ENCODE measurements at regions not wholly inside any gene's neighbourhood (a gene's known extent, or its start where the extent isn't known, plus 50 kb on each side); places are given as distances from the start of the nearest gene placed in this dataset.
"Not testable (repeated sequence)": the region's sequence is repeated elsewhere in the genome, so short reads cannot be mapped to it uniquely, and the experiment has no call there.

DNA sequence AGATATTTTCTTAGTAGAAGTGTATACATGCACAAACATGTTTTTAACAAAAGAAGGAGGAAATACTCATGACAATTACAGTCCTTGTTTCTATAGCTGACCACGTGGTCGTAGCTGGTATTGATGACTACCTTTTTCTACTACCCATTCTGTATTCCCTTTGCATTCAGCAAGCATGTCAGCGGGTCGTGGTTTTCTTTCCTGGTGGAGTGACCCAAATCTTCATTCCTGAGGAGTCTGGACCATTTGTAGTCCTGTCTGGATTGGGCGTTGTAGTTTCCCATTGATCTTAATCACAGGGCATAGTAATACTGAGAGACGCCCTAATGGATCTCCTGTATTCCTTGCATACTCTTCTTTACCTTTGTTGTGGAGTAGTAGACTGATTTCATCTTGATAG is 472.1 kb upstream of the RGS6 start:
- DNase-seq (ENCODE audit: low spot score in 2 of 2) (no peak), ATAC-seq (no peak)
- Mint-ChIP-seq H3K9me3 (no peaks in the 10 kb centered on the region), H3K4me1 (peaks cover 3% of the 10 kb centered on the region), H3K4me3 (no peak overlapping the region), H3K36me3 (no peaks in the 10 kb centered on the region), H3K27ac (no peak overlapping the region)

DNA sequence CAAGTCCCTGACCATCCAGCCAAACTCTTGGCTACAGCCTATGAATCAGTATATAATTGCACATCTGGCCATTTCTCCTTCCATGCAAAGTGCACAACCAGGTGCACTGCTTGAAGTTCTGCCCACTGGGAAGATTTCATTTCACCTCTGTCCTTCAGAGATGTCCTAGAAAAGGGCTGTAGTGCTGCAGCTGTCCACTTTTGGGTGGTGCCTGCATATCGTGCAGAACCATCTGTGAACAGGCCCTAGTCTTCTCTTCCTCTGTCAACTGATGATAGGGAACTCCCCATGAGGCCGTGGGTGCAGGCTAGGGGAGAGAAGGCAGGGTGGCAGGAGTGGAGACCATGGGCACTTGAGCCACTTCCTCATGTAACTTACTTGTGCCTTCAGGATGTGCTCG is 470.6 kb upstream of the RGS6 start:
- not testable (repeated sequence) for H3K36me3 Mint-ChIP-seq; H3K9me3 Mint-ChIP-seq; H3K27ac Mint-ChIP-seq; H3K4me3 Mint-ChIP-seq; DNase-seq (ENCODE audit: low spot score in 2 of 2); H3K4me1 Mint-ChIP-seq; ATAC-seq

DNA sequence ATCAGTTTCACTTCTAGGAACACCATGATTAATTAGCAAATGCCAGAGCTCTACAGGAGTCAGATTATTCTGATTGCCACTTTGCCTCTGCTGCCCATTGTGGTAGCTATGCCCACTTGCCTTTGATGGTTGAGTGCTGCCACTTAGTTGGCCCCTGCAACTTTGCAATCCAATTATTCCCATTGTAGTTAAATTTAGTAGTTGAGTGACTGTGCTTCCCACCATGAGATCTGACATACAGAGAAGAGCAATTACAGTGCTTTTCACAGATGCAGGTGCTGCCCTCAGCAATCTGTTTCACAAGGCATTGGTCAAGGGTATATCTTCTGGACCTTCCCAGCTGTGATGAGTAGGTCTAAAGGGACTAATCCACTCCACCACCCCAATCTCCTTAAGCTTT is 468.4 kb upstream of the RGS6 start:
- ATAC-seq, result no peak
- H3K9me3 Mint-ChIP-seq, result peaks cover 4% of the 10 kb centered on the region
- H3K4me1 Mint-ChIP-seq, result peaks cover 1% of the 10 kb centered on the region

DNA sequence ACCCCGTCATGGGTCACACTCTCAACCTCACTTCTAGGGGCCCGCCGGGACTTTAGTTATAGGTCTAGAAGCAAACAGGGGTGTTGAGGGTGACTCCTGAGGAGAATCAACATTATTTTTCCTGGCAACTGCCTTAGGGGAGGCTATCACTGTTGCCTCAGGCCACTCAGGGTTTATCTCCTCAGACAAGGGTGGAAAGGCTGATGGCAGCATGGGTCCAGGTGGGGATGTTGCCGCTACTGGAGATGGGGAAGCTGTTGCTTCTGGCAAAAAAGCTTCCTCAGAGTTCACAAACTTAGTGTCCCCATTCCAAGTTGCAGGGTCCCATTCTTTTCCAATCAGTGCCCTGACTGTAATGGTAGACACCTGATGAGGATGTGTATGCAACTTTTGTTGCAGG is 467.4 kb upstream of the RGS6 start:
- no peak overlapping the region for H3K27ac Mint-ChIP-seq
- no peak for ATAC-seq
- no peak overlapping the region for H3K4me3 Mint-ChIP-seq
- peaks cover 12% of the 10 kb centered on the region for H3K4me1 Mint-ChIP-seq
- peaks cover 4% of the 10 kb centered on the region for H3K9me3 Mint-ChIP-seq
- H3K36me3 Mint-ChIP-seq, result peaks cover 3% of the 10 kb centered on the region
- no peak for DNase-seq (ENCODE audit: low spot score in 2 of 2)

More for the DNA sequence above, 468.4 kb upstream of the RGS6 start:
- H3K36me3 Mint-ChIP-seq, result no peaks in the 10 kb centered on the region
- DNase-seq (ENCODE audit: low spot score in 2 of 2), result no peak
- no peak overlapping the region for H3K4me3 Mint-ChIP-seq
- no peak overlapping the region for H3K27ac Mint-ChIP-seq

DNA sequence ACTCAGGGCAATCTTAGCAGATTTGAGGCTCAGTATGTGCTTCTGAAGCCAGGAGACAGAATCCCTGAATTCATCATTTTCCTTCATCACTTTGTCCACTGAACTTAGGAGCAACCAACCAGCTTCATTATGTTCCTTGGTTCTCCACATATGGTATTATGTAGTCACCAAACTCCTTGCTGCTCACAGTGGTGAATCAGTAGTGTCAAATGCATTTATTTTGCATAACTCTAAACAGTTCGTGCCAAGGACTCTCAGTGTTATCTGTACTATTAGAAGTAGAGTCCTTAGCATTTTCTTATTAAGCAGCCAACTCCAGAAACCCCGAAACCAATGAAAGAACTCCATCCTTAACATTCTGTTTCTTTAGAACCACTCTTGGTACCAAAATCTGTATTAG is 466.9 kb upstream of the RGS6 start:
- no peak overlapping the region for H3K4me3 Mint-ChIP-seq
- DNase-seq (ENCODE audit: low spot score in 2 of 2) (no peak), ATAC-seq (no peak)
- no peak overlapping the region for H3K27ac Mint-ChIP-seq
- H3K4me1 Mint-ChIP-seq, result peaks cover 13% of the 10 kb centered on the region
- H3K9me3 Mint-ChIP-seq, result peaks cover 4% of the 10 kb centered on the region
- peaks cover 4% of the 10 kb centered on the region for H3K36me3 Mint-ChIP-seq

DNA sequence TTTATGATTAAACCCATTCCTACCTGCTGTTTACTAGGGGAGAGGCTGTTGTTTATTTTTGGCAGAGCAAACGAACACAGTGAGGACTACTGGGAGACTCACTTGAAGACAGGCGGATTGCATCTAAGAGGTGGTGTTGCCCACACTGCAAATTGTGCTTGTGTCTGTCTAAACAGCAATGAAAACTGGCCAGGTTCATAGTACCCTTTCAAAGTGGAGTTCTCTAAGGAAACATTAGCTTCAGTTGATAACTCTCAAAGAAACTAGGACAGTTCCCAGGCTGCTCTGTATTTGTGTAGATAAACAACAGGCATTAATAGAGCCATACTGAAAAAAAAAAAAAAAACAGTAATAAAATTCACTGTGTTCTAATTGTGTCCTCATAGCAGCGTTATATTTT is 466.0 kb upstream of the RGS6 start:
- peaks cover 4% of the 10 kb centered on the region for H3K36me3 Mint-ChIP-seq
- no peak for ATAC-seq
- peaks cover 15% of the 10 kb centered on the region for H3K4me1 Mint-ChIP-seq
- no peak overlapping the region for H3K4me3 Mint-ChIP-seq
- peaks cover 4% of the 10 kb centered on the region for H3K9me3 Mint-ChIP-seq
- no peak overlapping the region for H3K27ac Mint-ChIP-seq
- DNase-seq (ENCODE audit: low spot score in 2 of 2), result no peak

DNA sequence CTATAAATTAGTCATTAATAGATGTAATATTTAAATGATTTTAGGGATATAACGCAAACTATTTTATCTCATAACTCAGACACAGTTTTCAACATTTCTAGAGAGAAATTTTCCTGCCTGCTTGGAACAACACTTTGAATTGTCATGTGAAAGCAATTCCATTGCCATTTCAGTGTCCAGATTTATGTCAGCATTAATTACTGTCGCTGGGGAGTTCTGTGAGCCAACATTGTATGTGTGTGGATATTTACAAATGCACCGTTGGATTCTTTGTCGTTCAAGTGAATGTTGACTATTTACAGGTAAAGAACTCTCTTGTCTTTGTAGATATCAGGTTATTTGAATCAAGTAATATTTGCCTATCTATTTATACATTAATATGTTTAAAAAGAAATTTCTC is 465.3 kb upstream of the RGS6 start:
- Mint-ChIP-seq H3K4me1 (peaks cover 20% of the 10 kb centered on the region), H3K9me3 (peaks cover 4% of the 10 kb centered on the region)
- ATAC-seq, result no peak

DNA sequence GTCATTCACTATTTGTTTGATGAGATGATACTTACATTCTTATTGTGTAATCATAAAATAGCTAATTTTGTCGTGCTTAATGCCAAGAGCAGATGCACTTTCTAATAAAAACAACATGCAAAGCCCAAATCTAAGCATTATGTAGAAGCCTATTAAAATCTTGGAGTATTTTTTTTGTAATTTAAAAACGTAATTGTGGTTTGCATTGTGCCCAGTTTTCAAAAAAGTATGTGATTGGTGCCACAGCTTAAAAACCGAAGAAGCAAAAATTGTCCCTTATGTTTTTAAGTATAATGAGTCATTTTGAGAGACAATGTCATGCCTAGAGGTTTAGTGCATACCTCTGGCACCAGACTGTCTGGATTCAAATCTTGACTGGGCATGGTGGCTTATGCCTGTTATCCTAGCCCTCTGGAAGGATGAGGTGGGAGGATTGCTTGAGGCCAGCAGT is 464.8 kb upstream of the RGS6 start:
- DNase-seq (ENCODE audit: low spot score in 2 of 2) (no peak), ATAC-seq (no peak)
- H3K4me1 Mint-ChIP-seq, result peaks cover 24% of the 10 kb centered on the region

More for the DNA sequence above, 465.3 kb upstream of the RGS6 start:
- H3K4me3 Mint-ChIP-seq, result no peak overlapping the region
- no peak overlapping the region for H3K27ac Mint-ChIP-seq
- H3K36me3 Mint-ChIP-seq, result peaks cover 4% of the 10 kb centered on the region
- DNase-seq (ENCODE audit: low spot score in 2 of 2), result no peak

DNA sequence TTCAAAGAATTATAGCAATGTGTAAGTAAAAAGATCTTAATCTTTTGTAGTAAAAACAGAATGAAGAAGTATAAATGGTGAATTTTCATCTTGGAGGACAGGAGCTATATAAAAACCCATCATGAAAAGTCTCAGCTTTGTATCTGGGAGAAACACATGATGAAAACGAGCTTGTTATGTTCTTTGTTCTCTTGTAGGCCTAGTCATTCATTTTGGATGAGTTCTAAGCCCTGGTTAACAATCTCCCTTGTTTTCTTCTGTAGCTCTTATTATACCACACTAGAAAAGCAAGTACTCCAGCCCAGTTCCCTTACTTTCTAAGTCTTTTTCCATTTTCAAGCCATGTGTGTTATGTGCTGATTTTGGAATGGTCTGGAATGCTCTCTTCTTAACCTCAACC is 463.5 kb upstream of the RGS6 start:
- Mint-ChIP-seq H3K27ac (no peak overlapping the region), H3K4me1 (peaks cover 31% of the 10 kb centered on the region), H3K4me3 (no peak overlapping the region), H3K36me3 (peaks cover 4% of the 10 kb centered on the region), H3K9me3 (peaks cover 4% of the 10 kb centered on the region)
- no peak for ATAC-seq
- DNase-seq (ENCODE audit: low spot score in 2 of 2), result no peak

More for the DNA sequence above, 464.8 kb upstream of the RGS6 start:
- Mint-ChIP-seq H3K36me3 (peaks cover 4% of the 10 kb centered on the region), H3K4me3 (no peak overlapping the region), H3K9me3 (peaks cover 4% of the 10 kb centered on the region), H3K27ac (no peak overlapping the region)

DNA sequence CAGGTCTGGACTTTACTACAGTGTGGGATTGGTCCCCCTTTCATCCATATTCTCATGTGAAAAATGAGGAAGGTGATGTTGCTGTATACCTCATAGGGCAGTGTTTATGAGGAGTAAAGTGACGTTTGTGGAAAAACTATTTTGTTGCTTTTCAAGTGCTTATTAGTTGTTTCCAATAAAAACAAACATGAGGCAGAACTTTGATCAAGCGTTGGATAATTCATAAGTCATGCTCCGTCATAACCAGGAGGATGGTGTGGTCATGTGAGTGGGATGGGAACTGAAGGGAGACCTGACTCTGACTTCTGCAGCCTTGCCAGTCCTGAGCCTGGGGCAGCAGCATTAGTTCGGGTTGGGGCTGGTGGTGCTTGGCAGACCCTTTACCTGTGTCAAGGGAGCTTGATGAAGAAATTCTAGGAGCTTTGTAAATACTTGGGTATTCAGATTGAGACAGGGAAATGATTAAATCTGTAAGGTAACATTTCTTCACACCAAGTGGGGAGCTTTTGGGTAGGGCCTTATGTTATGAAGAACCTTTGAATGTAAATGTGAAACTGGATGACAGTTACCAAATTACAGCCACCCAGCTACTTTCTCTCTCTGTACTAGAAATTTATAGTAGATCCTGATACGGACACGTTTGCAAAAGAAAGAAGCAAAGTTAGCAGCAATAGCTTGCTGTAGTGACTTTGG is 462.4 kb upstream of the RGS6 start:
- no peak overlapping the region for H3K4me3 Mint-ChIP-seq
- peaks cover 4% of the 10 kb centered on the region for H3K9me3 Mint-ChIP-seq
- DNase-seq (ENCODE audit: low spot score in 2 of 2) (no peak), ATAC-seq (peak; percentile 49)
- no peak overlapping the region for H3K27ac Mint-ChIP-seq
- peaks cover 4% of the 10 kb centered on the region for H3K36me3 Mint-ChIP-seq
- H3K4me1 Mint-ChIP-seq, result peaks cover 32% of the 10 kb centered on the region

DNA sequence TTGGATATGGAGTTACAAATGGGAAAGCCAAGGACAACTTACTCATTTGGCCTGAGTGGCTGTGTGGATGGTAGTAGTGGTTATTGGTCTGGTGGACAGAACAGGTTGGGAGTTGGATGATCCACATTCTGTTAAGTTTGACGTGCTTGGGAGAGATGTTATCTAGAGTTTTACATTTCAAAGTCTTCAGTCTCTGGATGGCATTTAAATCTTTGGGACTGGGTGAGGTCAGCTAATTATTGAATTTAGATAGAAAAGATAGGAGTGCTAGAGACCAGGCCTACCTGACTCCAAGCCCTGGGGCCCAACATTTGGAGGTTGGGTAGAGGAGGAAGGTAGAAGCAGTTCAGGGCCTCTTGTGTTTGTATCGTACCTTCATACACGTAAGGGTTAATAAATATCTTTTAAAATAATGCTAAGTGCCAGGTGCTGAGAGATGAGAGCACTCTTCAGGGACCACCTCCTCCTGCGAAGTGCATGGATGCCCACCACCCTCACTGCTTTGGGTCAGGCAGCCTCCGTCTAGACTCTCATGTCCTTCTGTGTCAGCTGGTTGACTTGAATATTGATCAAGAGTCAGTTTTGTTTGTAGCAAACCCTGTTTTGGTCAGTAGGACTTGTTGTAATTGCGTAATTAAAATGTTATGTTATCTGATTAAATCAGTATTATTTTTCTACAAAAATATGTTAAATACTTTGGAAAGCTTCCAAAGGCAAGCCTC is 460.4 kb upstream of the RGS6 start:
- DNase-seq (ENCODE audit: low spot score in 2 of 2) (no peak), ATAC-seq (no peak)
- peaks cover 4% of the 10 kb centered on the region for H3K9me3 Mint-ChIP-seq
- peaks cover 39% of the 10 kb centered on the region for H3K4me1 Mint-ChIP-seq
- no peak overlapping the region for H3K4me3 Mint-ChIP-seq
- H3K27ac Mint-ChIP-seq, result no peak overlapping the region
- H3K36me3 Mint-ChIP-seq, result peaks cover 4% of the 10 kb centered on the region

DNA sequence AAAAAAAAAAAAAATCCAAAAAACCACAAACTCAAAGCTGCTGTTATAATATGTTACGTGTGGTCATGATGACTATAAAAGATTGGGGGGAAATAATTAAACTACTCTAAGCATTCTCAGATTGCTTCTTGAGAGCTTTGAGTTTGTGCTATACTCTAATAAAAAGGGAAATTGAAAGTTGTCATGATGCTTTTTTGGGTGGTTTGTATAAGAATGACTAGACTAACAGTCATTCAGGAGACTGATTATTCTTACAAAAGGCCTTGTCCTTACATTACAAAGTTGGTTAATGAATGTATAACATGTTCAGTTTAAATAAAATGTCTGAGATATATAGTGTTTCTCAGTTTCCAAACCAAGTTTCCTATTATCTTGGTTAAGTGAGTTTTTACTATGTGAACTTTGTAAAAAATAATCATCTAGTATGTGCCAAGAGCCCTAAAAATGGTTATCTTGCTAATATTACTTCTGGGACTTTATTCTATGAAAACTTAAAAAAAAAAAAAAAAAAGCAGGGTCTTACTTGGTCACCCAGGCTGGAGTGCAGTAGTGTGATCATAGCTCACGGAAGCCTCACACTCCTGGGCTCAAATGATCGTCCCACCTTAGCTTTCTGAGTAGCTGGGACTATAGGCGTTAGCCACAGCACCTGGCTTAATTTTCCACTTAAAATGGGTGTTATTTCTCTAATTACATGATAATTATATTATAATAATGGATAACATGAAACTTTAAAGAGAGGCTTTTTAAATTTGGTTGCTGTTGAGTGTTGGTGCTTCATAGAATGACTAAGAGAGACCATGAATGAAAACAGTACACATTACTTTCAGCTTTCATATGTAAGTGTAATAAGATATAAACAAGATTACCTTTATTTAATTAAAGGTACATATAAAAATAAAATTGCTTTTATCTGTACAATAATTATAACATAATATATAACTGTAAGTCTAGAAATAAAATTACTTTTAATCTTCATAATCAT is 459.6 kb upstream of the RGS6 start:
- H3K4me3 Mint-ChIP-seq, result no peak overlapping the region
- H3K27ac Mint-ChIP-seq, result no peak overlapping the region
- DNase-seq (ENCODE audit: low spot score in 2 of 2), result no peak
- H3K4me1 Mint-ChIP-seq, result peaks cover 39% of the 10 kb centered on the region
- peak; percentile 90 for ATAC-seq
- H3K36me3 Mint-ChIP-seq, result peaks cover 4% of the 10 kb centered on the region
- peaks cover 3% of the 10 kb centered on the region for H3K9me3 Mint-ChIP-seq

DNA sequence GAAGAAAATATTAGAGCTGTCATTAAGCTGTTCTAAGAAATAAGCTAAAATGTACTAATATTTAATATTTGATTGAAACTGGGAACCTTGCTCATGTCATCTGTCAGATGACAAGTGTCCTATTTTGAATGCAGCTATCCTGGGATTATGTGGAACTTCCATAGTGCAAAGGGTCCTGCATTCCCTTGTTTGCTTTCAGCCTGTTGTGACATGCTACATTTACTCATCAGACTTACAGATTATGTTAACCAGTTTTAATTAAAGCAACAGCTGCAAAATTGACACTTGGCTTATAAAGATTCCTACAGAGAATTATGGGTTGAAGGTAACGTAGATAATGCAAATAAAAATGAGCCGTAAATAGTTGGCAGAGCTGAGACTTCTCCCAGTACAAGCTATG is 458.4 kb upstream of the RGS6 start:
- Mint-ChIP-seq H3K4me1 (peaks cover 43% of the 10 kb centered on the region), H3K27ac (no peak overlapping the region), H3K4me3 (no peak overlapping the region), H3K9me3 (no peaks in the 10 kb centered on the region), H3K36me3 (peaks cover 8% of the 10 kb centered on the region)
- ATAC-seq (no peak), DNase-seq (ENCODE audit: low spot score in 2 of 2) (no peak)

DNA sequence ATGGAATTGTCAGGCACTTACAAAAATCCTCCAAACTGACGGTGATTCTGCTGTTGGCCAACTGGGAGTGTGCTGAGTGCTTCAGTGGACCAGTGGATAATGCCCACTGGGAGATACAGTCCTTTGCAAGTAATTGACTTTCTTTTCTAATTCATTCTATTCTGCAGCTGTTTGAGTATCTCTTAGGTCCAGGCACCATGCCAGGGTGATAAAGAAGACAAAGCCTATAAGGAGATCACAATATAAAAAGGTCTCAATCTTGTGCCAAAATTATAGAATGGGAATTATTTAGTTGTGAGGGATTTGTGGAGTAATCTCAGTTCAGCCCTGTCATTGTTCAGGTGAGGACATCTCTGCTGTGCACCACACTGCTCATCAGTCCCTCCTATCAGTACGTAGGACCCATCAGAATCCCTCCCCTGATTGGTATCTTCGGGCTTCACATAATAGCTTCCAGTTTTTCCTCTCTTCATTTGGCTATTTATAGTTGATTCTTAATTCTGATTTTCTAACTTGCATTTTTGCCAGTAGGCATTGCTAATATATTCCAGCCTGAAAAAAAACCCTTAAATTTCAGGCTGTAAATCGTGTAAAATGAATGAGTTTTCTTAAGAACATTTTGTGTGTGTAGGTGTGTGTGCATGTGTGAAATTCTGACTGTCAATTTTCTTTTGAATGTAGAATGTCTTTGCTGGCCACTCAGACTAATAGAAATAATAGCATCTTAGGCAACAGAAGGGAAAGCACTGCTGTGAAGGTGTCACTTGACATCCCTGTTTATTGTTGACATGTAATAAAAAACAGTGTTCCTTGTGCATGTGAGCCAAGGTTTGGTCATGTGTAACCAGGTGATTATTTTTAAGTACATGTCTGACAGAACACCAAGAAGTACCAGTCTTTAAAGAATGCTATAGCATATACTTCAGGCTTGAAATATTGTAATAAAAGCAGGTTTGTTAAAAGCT is 457.6 kb upstream of the RGS6 start:
- Mint-ChIP-seq H3K27ac (no peak overlapping the region), H3K4me3 (no peak overlapping the region), H3K36me3 (peaks cover 12% of the 10 kb centered on the region), H3K4me1 (peaks cover 41% of the 10 kb centered on the region), H3K9me3 (no peaks in the 10 kb centered on the region)
- no peak for DNase-seq (ENCODE audit: low spot score in 2 of 2)
- ATAC-seq, result no peak

All from stimulated activated effector memory CD8-positive, alpha-beta T cell treated with anti-CD3 and anti-CD28 coated beads, Interleukin-12 subunit alpha, Interleukin-12 subunit beta, amount 100 ng/mL, for 72 hours (primary cell).